ENCODE measurements at regions not wholly inside any gene's neighbourhood (a gene's known extent, or its start where the extent isn't known, plus 50 kb on each side); places are given as distances from the start of the nearest gene placed in this dataset.

DNA sequence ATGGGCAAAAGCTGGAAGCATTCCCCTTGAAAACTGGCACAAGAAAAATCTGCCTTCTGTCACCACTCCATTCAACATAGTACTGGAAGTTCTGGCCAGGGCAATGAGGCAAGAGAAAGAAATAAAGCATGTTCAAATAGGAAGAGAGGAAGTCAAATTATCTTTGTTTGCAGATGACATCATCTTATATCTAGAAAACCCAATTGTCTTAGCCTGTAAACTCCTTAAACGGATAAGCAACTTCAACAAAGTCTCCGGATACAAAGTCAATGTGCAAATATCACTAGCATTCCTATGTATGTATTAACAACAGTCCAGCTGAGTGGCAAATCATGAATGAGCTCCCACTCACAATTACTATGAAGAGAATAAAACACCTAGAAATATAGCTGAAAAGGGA is 1579.3 kb downstream of the SUCLG1 start:
- no peak for DNase-seq

DNA sequence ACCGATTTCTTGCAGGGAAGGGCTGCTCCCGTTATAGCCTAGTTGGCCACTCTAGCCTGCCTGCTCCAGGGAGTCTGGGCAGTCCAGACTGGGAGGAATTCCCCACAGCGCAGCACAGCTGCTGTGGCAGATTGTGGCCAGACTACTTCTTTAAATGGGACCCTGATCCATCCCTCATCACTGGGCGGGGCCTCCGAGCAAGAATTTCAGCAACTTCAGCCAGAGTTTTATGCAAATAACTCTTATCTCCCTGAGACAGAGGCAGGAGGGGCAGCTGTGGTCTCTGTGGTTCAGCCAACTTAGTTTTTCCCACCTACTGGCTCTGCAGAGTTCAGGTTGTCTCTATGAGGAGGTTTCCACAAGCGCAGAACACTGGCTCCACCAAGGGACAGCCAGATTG is 1583.2 kb downstream of the SUCLG1 start:
- no peak for DNase-seq

DNA sequence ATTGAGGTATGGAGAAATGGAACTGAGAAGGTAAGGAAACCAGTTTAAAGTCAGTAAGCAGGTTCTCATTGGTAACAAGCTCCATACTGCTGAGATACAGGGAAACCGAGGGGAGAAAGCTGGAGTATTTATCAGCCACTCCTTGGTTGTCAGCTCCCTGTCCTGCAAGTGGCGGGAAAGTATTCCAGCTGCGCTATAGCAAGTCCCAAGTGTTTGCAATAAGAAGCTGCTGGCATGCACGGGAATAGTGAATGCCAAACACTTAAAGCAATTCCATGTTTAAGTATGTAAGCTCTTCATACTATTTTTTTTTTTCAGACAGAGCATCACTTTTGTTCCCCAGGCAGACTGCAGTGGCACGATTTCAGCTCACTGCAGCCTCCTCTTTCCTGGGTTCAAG is 1601.1 kb downstream of the SUCLG1 start:
- DNase-seq = no peak

DNA sequence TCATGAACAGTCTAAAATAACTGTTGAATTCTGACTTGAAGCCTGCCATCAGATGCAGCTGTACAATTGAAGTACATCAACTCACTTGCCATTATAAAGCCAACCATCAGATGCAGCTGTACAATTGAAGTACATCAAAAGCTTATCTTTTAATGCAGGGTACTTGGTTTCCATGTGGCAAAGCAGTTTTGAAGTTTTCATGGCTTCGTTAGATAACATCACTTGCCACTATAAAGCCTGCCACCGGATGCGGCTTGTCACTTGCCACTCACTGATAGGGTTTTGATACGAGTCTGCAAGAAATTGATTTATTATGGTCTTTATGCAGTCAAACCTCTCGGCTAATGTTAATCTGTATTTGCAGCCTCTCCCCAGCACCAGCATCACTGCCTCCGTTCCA is 1605.8 kb downstream of the SUCLG1 start:
- no peak for DNase-seq

DNA sequence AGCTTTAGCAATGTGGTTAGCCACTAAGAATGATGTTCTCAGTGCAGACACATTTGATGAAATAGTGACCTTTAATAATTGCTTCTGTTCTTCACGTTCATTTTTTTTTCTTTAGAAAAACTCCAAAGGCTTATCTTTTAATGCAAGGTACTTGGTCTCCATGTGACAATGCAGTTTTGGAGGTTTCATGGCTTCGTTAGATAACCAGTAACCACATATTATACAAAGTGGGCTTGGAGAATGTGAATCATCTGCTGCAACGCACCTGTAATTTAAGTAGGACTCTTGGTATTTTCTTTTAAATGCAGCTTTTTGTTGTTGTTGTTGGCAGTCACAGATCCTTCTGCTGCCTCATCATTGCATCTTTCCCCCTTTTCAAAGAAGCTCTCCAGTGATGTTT is 1606.3 kb downstream of the SUCLG1 start:
- no peak for DNase-seq

DNA sequence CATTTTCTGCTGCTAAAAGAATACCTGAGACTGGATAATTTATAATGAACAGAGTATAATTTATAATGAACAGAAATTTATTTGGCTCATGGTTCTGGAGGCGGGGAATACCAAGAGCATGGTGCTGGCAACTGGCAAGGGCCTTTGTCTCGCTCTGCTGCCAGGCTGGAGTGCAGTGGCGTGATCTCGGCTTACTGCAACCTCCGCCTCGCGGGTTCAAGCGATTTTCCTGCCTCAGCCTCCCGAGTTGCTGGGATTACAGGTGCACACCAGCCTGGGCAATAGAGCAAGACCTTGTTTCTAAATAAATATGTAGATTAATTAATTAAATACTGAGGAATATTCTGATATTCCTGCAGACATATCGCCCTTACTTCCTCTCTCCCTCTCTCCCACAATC is 1610.8 kb downstream of the SUCLG1 start:
- DNase-seq = no peak

DNA sequence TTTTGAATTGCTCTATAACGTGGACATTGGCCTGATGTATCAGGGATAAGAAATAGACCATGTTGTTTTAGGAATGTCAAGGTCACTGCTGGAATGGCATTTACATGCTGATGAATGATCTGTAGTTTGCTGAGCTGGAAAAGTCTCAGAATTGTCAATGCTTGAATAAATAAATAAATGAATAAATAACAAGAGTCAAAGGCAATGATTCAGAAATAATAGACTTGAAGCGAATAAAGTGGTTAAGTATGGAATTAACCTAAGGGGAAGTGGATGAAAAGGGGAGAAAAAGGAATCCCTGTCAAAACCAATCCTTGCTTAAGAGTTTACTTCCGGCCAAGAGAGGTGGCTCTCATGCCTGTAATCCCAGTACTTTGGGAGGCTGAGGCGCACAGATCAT is 1620.0 kb downstream of the SUCLG1 start:
- no peak for DNase-seq

DNA sequence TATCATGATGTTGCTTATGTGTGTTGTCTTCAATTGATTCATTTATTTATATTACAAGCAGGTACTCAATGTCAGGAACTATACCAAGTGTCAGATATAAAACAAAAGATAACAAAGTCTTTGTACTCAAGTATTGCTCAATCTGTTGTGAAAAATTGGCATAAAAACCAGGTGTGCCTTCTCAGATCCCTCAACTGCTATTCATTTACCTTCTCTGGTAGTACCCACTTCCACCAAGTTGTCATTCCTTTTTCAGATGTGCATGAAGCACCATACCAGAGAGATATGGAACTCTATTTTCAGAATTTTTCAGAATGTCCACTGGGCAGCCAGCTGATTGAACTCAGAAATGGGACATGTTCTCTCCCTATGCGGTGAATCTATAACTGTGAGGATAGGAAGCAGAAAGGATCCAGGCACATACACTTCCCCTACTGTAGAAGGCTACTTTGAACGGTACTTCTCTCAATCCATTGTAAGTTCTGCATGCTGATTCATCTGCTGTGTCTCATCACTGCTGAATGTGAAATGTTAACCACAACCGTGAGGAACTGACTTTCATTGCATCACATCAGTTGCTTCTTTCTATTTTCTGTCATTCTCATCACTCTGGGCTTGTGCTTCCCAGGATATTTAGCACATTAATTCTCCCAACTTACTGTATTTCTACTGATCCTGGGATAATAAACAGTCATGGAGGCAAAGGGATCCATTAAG is 1621.3 kb downstream of the SUCLG1 start:
- DNase-seq = no peak

DNA sequence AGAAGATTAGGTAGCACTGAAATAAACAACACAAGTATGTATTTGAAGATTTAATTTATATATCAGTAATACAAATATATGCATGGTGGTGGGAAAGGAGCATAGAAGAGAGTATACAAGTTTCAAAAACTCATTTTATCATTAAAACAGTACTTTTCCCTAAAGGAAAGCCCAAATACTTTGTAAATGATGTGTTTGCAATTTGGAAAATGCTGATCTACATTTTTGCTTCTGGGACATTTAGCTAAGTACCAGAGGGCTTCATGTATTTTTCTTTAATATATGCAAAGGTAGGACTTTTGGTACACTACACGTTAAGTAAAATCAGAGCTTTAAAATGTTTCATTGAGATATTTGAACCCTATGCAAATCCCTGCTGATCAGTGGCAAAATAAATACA is 1624.2 kb downstream of the SUCLG1 start:
- DNase-seq = no peak

DNA sequence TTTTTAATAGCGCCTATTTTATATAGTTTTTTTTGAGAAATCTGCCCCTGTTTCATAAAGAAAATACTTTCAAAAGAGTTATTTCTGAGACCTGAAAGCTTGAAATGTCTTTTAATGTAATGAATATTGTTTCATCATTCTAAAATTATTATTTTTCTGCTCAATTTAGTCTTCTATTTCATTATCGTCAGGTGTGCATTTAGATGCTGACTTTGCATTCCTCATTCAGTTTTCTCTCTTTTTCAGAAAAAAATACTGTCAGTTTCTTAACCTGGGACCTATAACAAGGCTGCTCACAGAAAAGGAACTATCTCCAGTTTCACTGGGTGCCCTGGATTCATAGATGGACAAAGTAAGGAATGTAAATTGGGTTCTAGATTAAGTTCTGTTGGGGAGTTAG is 1631.7 kb downstream of the SUCLG1 start:
- no peak for DNase-seq

DNA sequence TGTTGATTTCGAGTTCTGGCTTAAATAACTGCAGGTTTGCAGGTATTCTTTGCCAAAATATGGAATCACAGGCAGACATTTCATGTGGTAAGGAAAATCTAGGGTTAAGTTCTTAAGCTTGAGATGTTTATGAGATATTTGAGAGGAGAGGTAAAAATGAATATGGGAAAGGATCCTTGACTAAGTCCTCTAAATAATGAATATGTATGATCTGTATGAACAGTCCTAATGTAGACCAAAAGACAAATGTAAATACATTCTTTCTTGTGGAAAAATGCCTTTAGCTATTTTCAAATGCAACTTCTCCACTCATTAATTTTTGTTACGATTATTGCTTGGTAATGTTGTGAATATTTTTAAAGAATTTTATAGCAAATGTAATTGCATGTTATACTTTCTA is 1632.6 kb downstream of the SUCLG1 start:
- DNase-seq = no peak

DNA sequence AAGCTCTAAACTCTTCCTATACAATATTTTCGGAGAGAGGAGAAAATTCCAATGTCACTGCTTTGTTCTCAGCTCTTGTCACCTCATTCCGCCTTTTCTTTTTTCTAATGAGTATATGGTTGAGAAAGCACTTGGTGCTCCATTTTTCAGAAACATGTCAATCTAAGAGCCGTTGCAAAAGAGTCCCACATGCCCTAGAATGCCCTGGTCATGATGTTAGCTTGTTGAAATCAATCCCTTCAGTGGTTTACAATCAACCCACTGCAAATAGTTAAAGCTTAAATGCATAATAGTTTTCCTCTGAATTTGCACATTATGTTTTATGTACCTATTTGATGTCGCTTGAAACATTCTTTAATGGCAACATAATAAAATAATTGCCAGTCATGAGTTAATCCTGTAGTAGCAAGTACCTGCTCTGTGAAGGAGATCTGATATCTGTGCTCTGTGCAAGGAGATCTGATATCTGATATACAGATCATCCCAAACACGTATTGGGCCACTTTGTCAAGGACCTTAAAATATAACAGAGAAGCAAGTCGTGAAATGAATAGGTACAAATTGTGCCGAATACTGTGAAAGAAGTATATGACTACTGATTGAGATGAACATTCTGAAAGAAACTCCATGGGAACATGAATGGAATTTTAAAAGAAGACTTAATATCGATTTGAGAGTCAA is 1633.5 kb downstream of the SUCLG1 start:
- DNase-seq = no peak

DNA sequence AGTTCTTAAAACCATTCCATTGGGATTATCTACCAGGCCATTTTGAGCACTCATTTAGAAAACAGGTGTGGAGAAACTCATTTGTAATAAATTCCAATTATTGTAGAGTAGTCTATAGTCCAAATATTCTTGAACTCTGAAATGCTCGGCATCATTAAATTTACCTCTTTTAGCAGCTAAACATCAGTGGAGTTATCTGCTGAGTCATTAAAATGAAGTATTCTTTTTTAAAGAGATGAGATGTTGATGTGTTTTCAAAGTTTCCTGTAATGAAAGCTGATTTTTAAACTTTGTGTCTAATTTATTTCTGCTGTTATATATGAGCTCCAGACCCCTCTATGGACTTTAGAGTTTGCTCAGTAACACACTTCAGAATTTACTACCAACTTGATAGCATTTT is 1635.2 kb downstream of the SUCLG1 start:
- no peak for DNase-seq

DNA sequence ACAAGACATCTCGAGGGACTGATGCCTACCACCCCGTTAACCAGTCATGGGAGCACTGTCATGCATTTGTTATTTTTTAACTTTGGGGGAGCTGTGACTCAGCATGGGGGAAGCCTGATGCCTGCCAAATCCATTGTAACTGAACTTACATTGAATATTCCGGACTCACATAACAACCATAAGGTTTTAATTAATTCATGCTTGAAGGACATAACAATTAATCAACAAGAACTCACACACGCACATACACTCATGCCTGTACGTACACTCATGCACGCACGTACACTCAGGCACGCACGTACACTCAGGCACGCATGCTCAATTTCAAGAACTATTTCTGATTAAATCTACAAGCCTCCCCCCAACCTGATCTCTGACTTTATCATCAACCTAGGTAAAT is 1639.1 kb downstream of the SUCLG1 start:
- DNase-seq = no peak

DNA sequence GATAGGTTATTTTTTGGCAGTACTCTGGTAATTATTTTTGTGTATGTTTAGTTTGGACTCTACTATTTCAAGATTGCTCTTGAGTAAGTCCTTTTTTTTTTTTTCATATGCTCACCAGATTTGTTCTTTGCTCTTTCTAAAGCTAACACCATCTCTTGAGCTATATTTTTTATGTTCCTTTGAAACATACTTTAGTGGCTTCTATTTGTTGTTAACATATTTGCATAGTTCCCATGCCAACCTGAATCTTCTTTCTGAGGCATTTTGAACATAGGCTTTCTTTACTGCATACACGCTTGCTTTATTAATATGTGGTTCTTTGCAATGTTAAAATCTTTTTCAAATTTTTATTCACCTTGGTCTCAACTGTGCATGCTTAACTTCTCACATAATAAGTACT is 1644.9 kb downstream of the SUCLG1 start:
- DNase-seq = no peak

DNA sequence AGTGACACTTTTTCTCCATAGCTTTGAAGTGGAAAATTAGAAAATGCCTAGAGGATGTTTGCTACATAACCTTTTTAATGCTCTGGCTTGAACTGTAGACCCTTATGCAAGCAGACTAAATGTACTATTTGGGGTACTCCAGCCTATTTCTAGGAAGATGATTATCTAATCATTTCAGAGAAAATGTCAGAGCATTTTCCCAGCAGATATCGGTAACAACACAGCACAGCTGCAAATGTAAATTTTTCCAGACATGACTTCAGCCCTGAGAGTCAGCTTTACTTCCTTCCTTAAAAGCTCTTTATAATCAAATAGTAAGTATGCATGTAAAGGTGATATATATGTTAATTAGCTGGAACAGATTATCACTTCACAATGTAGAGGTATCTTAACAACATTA is 1647.1 kb downstream of the SUCLG1 start:
- no peak for DNase-seq

DNA sequence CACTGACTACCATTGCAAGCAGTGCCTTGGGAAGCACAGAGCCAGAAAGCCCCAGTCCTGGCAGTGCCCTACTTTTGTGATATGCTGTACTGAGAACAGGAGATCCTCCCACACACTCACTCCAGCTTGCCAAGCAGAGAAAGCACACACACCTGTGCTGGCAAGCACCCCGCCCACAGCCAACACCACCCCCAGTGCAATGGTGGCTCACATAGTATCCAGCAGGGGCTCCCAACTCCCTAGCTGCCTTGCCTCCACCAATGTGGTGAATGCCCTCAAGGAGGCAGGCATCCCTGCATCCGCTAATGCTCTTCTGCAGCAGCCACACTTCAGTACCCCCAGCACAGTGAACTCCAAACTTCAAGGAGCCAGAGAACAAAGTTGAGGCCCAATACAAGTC is 1655.8 kb downstream of the SUCLG1 start:
- no peak for DNase-seq

DNA sequence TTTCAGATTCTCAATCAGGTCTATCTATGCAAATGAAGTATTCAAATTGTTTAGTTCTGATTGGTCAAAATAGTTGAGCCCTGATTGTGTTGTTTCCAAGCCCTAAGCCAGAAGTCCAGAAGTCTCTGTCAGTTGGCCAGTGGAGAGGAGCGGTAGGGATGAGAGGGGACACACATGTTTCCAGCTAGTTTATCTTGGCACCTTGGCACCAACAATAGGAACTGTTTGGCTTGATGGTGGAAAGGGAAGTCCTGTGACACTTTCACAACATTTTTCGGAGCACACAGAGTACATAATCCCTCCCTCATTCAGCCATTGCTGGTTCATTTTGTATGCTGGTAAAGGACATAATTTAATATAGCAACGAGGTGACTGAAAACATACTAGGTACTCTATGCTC is 1661.6 kb downstream of the SUCLG1 start:
- no peak for DNase-seq

DNA sequence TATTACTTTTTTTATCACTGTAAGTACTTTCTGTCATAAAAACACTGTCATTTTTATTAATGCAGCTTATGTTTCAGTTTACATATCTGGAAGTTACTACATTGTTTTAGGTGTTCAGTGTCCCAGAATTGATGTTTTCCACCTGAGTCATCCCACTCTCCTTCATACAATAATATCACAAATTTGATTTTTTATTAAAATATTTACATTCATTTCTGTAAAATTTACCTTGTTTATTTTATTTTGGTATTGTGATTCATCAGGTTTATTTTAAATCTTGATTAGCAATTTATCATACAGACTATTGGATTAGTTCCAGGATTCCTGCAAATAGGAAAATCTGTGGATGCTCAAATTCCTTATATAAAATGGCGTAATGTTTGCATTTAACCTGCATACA is 1662.9 kb downstream of the SUCLG1 start:
- DNase-seq = no peak

DNA sequence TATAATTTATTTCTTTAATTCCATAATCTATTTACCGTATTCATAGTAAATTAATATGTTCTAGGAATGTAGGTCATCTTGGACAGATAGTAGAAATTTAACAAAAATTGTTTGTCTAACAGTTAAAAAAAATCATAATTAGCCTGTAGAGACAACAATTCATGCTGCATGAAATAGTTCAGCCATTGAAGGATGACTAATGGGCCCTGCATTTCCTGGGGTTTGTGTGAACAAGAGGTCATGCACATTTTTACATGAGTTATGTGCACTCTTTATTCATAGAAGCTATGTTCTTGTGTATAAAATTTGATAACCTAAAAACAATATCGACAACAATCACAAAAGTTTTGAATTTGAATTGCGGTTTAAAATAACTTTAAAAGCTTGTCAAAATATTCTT is 1663.6 kb downstream of the SUCLG1 start:
- DNase-seq = no peak

DNA sequence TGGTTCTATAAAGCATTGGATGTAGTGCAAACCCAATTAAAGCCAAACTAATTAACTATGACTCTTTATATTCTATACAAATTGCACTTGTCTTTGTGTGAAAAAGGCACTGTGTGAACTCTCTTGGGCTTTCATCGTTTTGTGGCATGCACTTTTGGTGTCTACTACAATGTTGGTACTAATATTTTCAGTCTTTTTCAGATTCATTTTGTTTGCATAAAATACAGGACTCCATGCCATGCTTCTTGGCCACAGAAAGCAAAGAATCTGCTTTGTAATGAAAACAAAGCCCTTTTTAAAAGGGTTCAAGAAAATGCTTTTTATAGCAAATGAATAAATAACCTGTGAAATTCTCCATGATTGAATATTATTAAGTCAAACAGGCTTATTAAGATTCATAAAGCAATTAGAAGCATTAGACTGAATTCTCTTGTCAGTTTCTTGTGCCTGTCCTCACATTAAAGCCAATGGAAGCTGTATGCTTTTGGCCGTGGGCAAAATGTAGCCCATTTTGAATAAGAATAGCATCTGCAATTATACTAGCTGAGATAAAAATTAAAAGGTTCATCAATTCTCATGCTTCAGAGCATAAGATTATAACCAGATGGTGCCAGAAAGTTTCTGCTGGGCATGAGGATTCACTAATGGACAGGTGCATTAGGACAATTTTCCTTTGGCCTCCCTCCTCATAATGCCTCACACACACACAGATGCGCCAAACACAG is 1665.2 kb downstream of the SUCLG1 start:
- DNase-seq = no peak

DNA sequence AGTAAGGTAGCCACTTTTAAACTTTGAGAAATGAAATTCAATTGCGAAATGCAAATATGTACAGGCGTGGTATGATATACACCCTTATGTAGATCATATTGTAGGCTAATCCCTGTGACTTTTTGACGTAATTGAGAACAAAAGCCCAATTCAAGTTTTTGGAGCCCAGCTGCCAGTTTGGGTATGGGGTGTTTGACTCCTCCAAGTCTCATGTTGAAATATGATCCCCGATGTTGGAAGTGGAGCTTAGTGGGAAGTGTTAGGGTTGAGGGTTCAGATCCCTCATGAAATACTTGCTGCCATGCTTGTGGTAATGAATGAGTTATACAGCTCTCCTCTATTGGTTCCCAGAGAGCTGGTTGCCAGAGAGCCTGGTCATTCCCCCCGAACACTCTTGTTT is 1666.8 kb downstream of the SUCLG1 start:
- DNase-seq = no peak

DNA sequence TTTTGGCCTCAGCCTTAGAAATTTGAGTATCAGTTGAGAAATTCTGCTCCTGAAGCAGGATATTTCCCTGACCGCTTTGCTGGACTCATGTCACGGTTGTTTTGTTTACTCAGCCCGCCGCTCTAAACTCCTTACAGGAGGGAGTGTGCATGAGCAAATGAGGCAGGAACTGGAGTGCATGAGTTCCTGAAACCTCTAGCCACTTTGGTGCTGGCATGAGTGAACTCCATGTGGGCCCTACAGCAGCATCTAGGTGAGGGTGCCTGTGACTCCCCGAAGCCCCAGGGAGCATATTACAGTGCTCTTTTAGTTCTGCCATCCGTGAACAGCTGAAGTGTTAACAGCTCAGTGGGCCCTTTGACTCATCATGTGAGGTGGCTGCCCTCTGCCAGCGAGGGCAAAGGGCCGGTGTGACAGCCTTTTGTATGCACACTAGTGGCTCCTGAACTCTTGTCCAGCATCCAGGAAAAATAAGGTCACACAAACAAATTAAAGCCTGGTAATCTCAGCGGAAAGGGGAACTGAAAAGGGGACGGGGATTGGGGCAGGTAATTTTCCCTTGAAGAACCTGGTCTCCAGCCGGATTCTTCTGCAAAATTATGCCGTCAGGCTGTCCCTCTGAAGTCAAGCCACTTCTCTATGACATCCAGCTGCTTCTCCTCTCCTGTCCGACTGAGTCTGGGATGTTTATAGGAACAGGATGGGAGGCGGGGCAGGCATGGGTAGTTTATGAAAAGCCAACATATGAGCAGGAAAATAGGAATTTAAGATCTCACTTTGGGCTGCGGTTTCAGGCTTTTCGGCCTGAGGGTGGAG is 1668.7 kb downstream of the SUCLG1 start:
- DNase-seq = peak; percentile 38

Data from right kidney (tissue), 1 donor.